ENCODE measurements at regions not wholly inside any gene's neighbourhood (a gene's known extent, or its start where the extent isn't known, plus 50 kb on each side); places are given as distances from the start of the nearest gene placed in this dataset.

GRCh38 chr2:177317857-177318256 lies 53.3 kb upstream of the NFE2L2 start:
- no peak for ATAC-seq
- no peaks in the 10 kb centered on the region for H3K27me3 Mint-ChIP-seq (ENCODE audit: insufficient read depth, low read depth, poor library complexity)
- no peaks in the 10 kb centered on the region for H3F3A ChIP-seq (replicated peaks; ENCODE audit: low read depth)
- H3K4me3 Mint-ChIP-seq, result no peak overlapping the region
- no peaks in the 10 kb centered on the region for H4K20me1 ChIP-seq (replicated peaks; ENCODE audit: insufficient read depth)
- no peak overlapping the region for H3K27ac Mint-ChIP-seq
- TF ChIP-seq CREB1 (CRISPR knock-in tag; IDR thresholded peaks at IDR 0.05; ENCODE audit: low read depth) (no peak), JUNB (IDR thresholded peaks at IDR 0.05; ENCODE audit: unreplicated experiment) (no peak), NANOG (IDR thresholded peaks at IDR 0.05; ENCODE audit: borderline replicate concordance) (no peak)
- peaks cover 22% of the 10 kb centered on the region for H3K4me1 ChIP-seq (ENCODE audit: insufficient read depth)
- H3K27me3 ChIP-seq (ENCODE audit: insufficient read depth), result no peaks in the 10 kb centered on the region
- no peak overlapping the region for H3K4me2 ChIP-seq
- H3K9me3 Mint-ChIP-seq, result no peaks in the 10 kb centered on the region; the same call in 2 of the 3 replicates
- no peaks in the 10 kb centered on the region for H3K36me3 Mint-ChIP-seq (ENCODE audit: low read depth)
- no peak overlapping the region for H3K27ac ChIP-seq (ENCODE audit: low read depth)
- no peak for DNase-seq (ENCODE audit: low spot score)
- no peaks in the 10 kb centered on the region for H3K36me3 ChIP-seq (ENCODE audit: insufficient read depth)
- H3K9me2 ChIP-seq (ENCODE audit: insufficient read depth), result no peaks in the 10 kb centered on the region
- no peak overlapping the region for H2AFZ ChIP-seq
- H3K4me1 Mint-ChIP-seq, result peaks cover 29% of the 10 kb centered on the region
- no peaks in the 10 kb centered on the region for H3K79me2 ChIP-seq (replicated peaks; ENCODE audit: insufficient read depth)
- no peak overlapping the region for H3K4me3 ChIP-seq

GRCh38 chr2:177318613-177319012 lies 54.1 kb upstream of the NFE2L2 start:
- Histone ChIP-seq H3K4me3 (no peak overlapping the region), H4K20me1 (replicated peaks; ENCODE audit: insufficient read depth) (no peaks in the 10 kb centered on the region), H3F3A (replicated peaks; ENCODE audit: low read depth) (no peaks in the 10 kb centered on the region), H3K27me3 (ENCODE audit: insufficient read depth) (no peaks in the 10 kb centered on the region), H2AFZ (no peak overlapping the region), H3K36me3 (ENCODE audit: insufficient read depth) (no peaks in the 10 kb centered on the region), H3K79me2 (replicated peaks; ENCODE audit: insufficient read depth) (no peaks in the 10 kb centered on the region), H3K4me1 (ENCODE audit: insufficient read depth) (peaks cover 21% of the 10 kb centered on the region), H3K27ac (ENCODE audit: low read depth) (no peak overlapping the region), H3K9me2 (ENCODE audit: insufficient read depth) (no peaks in the 10 kb centered on the region), H3K4me2 (no peak overlapping the region)
- Mint-ChIP-seq H3K4me3 (no peak overlapping the region), H3K36me3 (ENCODE audit: low read depth) (no peaks in the 10 kb centered on the region), H3K27me3 (ENCODE audit: insufficient read depth, low read depth, poor library complexity) (no peaks in the 10 kb centered on the region), H3K9me3 (no peaks in the 10 kb centered on the region; the same call in 2 of the 3 replicates), H3K4me1 (peaks cover 30% of the 10 kb centered on the region), H3K27ac (no peak overlapping the region)
- no peak for ATAC-seq
- no peak for DNase-seq (ENCODE audit: low spot score)
- TF ChIP-seq JUNB (IDR thresholded peaks at IDR 0.05; ENCODE audit: unreplicated experiment) (no peak), POLR2AphosphoS5 (IDR thresholded peaks at IDR 0.05; ENCODE audit: low read depth) (no peak), ZNF462 (CRISPR knock-in tag; IDR thresholded peaks at IDR 0.05) (no peak), NANOG (IDR thresholded peaks at IDR 0.05; ENCODE audit: borderline replicate concordance) (no peak), EZH2phosphoT487 (IDR thresholded peaks at IDR 0.05; ENCODE audit: unreplicated experiment) (no peak), STAT1 (IDR thresholded peaks at IDR 0.05; ENCODE audit: unreplicated experiment) (no peak), REST (IDR thresholded peaks at IDR 0.05; ENCODE audit: unreplicated experiment) (no peak), ETS1 (IDR thresholded peaks at IDR 0.05) (no peak), ZNF331 (CRISPR knock-in tag; IDR thresholded peaks at IDR 0.05; ENCODE audit: low read depth) (no peak)
